SU-DHL-6 (cell line): ENCODE measurements at regions not wholly inside any gene's neighbourhood (a gene's known extent, or its start where the extent isn't known, plus 50 kb on each side); places are given as distances from the start of the nearest gene placed in this dataset.

ENCODE experiments used
- H2AFZ ChIP-seq: fragments of 200-600 bp; sonication (generic); 2 replicates; pipeline ENCODE4 v1.6.1; 2014; ENCODE audit warnings: low read depth, mild to moderate bottlenecking, moderate library complexity, mixed read lengths, antibody characterized with exemption, low read length; ENCODE audit not compliant: severe bottlenecking
- H3F3A ChIP-seq: fragments of 200-600 bp; shearing (Covaris generic); 2 replicates; pipeline ENCODE4 v1.6.0; 2016; ENCODE audit warnings: antibody characterized with exemption, mild to moderate bottlenecking; ENCODE audit not compliant: insufficient read depth
- H3K27ac ChIP-seq: fragments of 200-600 bp; sonication (generic); 2 replicates; pipeline ENCODE4 v1.5.1; 2016; ENCODE audit warnings: low read depth, mild to moderate bottlenecking, low read length, moderate library complexity, mixed read lengths
- H3K27me3 ChIP-seq: fragments of 200-600 bp; sonication (generic), shearing (Covaris generic); 2 replicates; pipeline ENCODE4 v1.6.0; 2014; ENCODE audit warnings: mild to moderate bottlenecking, low read length
- H3K36me3 ChIP-seq: fragments of 200-600 bp; sonication (generic); 2 replicates; pipeline ENCODE4 v1.6.1; 2014; ENCODE audit warnings: mild to moderate bottlenecking, low read length, mixed read lengths
- H3K4me2 ChIP-seq: fragments of 300-600, 200-600 bp; shearing (Covaris generic), sonication (generic); 2 replicates; pipeline ENCODE4 v1.6.0; 2014; ENCODE audit warnings: low read length, low read depth, mild to moderate bottlenecking; ENCODE audit not compliant: poor library complexity, severe bottlenecking
- H3K4me3 ChIP-seq: fragments of 200-600 bp; sonication (generic); 2 replicates; pipeline ENCODE4 v1.5.1; 2014; ENCODE audit warnings: antibody characterized with exemption, low read length, mild to moderate bottlenecking, mixed read lengths; ENCODE audit not compliant: insufficient read depth, poor library complexity, severe bottlenecking
- H3K79me2 ChIP-seq: fragments of 200-600 bp; sonication (generic); 2 replicates; pipeline ENCODE4 v1.6.1; 2014; ENCODE audit warnings: mild to moderate bottlenecking, low read length, moderate library complexity; ENCODE audit not compliant: insufficient read depth
- H3K9ac ChIP-seq: fragments of 200-600 bp; sonication (generic); 2 replicates; pipeline ENCODE4 v1.7.0; 2014; ENCODE audit warnings: mild to moderate bottlenecking, low read length
- H3K9me2 ChIP-seq: fragments of 200-600 bp; sonication (generic); replicated peaks from 2 replicates; pipeline ENCODE4 v1.6.1; 2014; ENCODE audit warnings: low read length; ENCODE audit not compliant: insufficient read depth
- H3K9me3 ChIP-seq: fragments of 200-600 bp; sonication (generic); 2 replicates; pipeline ENCODE4 v1.6.1; 2014; ENCODE audit warnings: low read length, mixed read lengths; ENCODE audit not compliant: insufficient read depth
- H4K20me1 ChIP-seq: fragments of 200-600 bp; sonication (generic); 2 replicates; pipeline ENCODE4 v1.6.1; 2014; ENCODE audit warnings: low read depth, mild to moderate bottlenecking, antibody characterized with exemption, low read length, moderate library complexity, mixed read lengths
- CTCF ChIP-seq: fragments of 200-600 bp; sonication (generic); IDR thresholded peaks from one replicate; pipeline ENCODE4 v1.5.1; 2017; ENCODE audit warnings: antibody characterized with exemption, mild to moderate bottlenecking, low read length, moderate library complexity; ENCODE audit not compliant: insufficient read depth, poor library complexity, severe bottlenecking
- EZH2phosphoT487 ChIP-seq: fragments of 200-600 bp; sonication (generic), shearing (Covaris generic); conservative IDR thresholded peaks from 2 replicates; pipeline ENCODE4 v1.6.1; 2018; ENCODE audit warnings: mild to moderate bottlenecking, antibody characterized with exemption, low read length, moderate library complexity, mixed read lengths

GRCh38 chr10:3676564-3676963, 108.4 kb downstream of the KLF6 start:
- Histone ChIP-seq H3K36me3 (no peaks in the 10 kb centered on the region), H2AFZ (no peak overlapping the region), H3K4me3 (no peak overlapping the region), H3K4me2 (no peak overlapping the region), H3K27ac (no peak overlapping the region), H4K20me1 (no peaks in the 10 kb centered on the region), H3K9me2 (no peaks in the 10 kb centered on the region), H3F3A (no peaks in the 10 kb centered on the region), H3K9me3 (no peaks in the 10 kb centered on the region), H3K79me2 (no peaks in the 10 kb centered on the region), H3K27me3 (no peaks in the 10 kb centered on the region), H3K9ac (no peak overlapping the region)
- TF ChIP-seq EZH2phosphoT487 = no peak
- TF ChIP-seq CTCF = no peak

- H3K79me2 ChIP-seq = no peaks in the 10 kb centered on the region
- TF ChIP-seq CTCF (no peak), EZH2phosphoT487 (no peak)
Measured at GRCh38 chr10:3672220-3672619, 112.8 kb downstream of the KLF6 start.

GRCh38 chr10:3671386-3671955, 113.5 kb downstream of the KLF6 start:
- H3K27ac ChIP-seq = no peak overlapping the region
- no peaks in the 10 kb centered on the region for H3K9me2 ChIP-seq
- TF ChIP-seq EZH2phosphoT487 (no peak), CTCF (no peak)
- no peaks in the 10 kb centered on the region for H3K79me2 ChIP-seq
- H3K36me3 ChIP-seq = no peaks in the 10 kb centered on the region
- no peak overlapping the region for H3K9ac ChIP-seq
- no peak overlapping the region for H3K4me3 ChIP-seq
- no peak overlapping the region for H3K4me2 ChIP-seq
- no peaks in the 10 kb centered on the region for H3K9me3 ChIP-seq
- H4K20me1 ChIP-seq = no peaks in the 10 kb centered on the region
- no peaks in the 10 kb centered on the region for H3K27me3 ChIP-seq
- no peak overlapping the region for H2AFZ ChIP-seq
- no peaks in the 10 kb centered on the region for H3F3A ChIP-seq

More at GRCh38 chr10:3672220-3672619, 112.8 kb downstream of the KLF6 start:
- no peak overlapping the region for H3K27ac ChIP-seq
- H3K36me3 ChIP-seq = no peaks in the 10 kb centered on the region
- no peaks in the 10 kb centered on the region for H3K9me2 ChIP-seq
- no peaks in the 10 kb centered on the region for H4K20me1 ChIP-seq
- no peaks in the 10 kb centered on the region for H3K9me3 ChIP-seq
- H3F3A ChIP-seq = no peaks in the 10 kb centered on the region
- no peak overlapping the region for H3K4me2 ChIP-seq
- no peaks in the 10 kb centered on the region for H3K27me3 ChIP-seq
- no peak overlapping the region for H2AFZ ChIP-seq
- no peak overlapping the region for H3K4me3 ChIP-seq
- no peak overlapping the region for H3K9ac ChIP-seq

- Histone ChIP-seq H3K27me3 (no peaks in the 10 kb centered on the region), H3K9me2 (no peaks in the 10 kb centered on the region), H3K27ac (no peak overlapping the region), H3K4me3 (no peak overlapping the region), H3K36me3 (no peaks in the 10 kb centered on the region), H4K20me1 (no peaks in the 10 kb centered on the region), H3K4me2 (no peak overlapping the region), H3K9ac (no peak overlapping the region), H3K79me2 (no peaks in the 10 kb centered on the region), H2AFZ (no peak overlapping the region), H3F3A (no peaks in the 10 kb centered on the region), H3K9me3 (no peaks in the 10 kb centered on the region)
- no peak for TF ChIP-seq EZH2phosphoT487
- no peak for TF ChIP-seq CTCF
Measured at GRCh38 chr10:3668966-3669330, 116.1 kb downstream of the KLF6 start.
